PFSK-1 (cell line): ENCODE measurements at regions not wholly inside any gene's neighbourhood (a gene's known extent, or its start where the extent isn't known, plus 50 kb on each side); places are given as distances from the start of the nearest gene placed in this dataset.

Experiments used
- FOXP2 ChIP-seq: optimal IDR thresholded peaks from 2 replicates; pipeline ENCODE3; 2011; ENCODE audit warnings: borderline replicate concordance, control low read depth, inconsistent platforms; ENCODE audit not compliant: insufficient read depth; ENCODE audit errors: extremely low read length, extremely low read depth
- POLR2AphosphoS5 ChIP-seq: IDR thresholded peaks from 2 replicates; pipeline ENCODE4 v1.6.1; 2012; ENCODE audit warnings: low read depth, mild to moderate bottlenecking, control low read depth, low read length, moderate library complexity
- SIN3A ChIP-seq: IDR thresholded peaks from 2 replicates; pipeline ENCODE4 v1.6.1; 2012; ENCODE audit warnings: mild to moderate bottlenecking, low read length, moderate library complexity, borderline replicate concordance; ENCODE audit not compliant: insufficient read depth
- TAF1 ChIP-seq: IDR thresholded peaks from 2 replicates; pipeline ENCODE4 v1.6.1; 2012; ENCODE audit warnings: low read length, control low read depth, borderline replicate concordance; ENCODE audit not compliant: insufficient read depth
- TF ChIP-seq, protein P1 (sequence below), 2 experiments: IDR thresholded peaks; 2 replicates each; pipeline versions ENCODE4 v1.6.1 to v1.8.0; 2011 to 2012; ENCODE audit warnings: low read depth in 2 of 2, low read length in 2 of 2, control low read depth in 1 of 2, inconsistent platforms in 1 of 2, mild to moderate bottlenecking in 1 of 2, moderate library complexity in 1 of 2; ENCODE audit not compliant: insufficient read depth in 1 of 2

GRCh38 chr7:32412471-32412870 lies 77.7 kb downstream of the LSM5 start:
- TF ChIP-seq FOXP2 (no peak), POLR2AphosphoS5 (no peak), SIN3A (no peak), TAF1 (no peak)
- TF ChIP-seq, protein P1, sequence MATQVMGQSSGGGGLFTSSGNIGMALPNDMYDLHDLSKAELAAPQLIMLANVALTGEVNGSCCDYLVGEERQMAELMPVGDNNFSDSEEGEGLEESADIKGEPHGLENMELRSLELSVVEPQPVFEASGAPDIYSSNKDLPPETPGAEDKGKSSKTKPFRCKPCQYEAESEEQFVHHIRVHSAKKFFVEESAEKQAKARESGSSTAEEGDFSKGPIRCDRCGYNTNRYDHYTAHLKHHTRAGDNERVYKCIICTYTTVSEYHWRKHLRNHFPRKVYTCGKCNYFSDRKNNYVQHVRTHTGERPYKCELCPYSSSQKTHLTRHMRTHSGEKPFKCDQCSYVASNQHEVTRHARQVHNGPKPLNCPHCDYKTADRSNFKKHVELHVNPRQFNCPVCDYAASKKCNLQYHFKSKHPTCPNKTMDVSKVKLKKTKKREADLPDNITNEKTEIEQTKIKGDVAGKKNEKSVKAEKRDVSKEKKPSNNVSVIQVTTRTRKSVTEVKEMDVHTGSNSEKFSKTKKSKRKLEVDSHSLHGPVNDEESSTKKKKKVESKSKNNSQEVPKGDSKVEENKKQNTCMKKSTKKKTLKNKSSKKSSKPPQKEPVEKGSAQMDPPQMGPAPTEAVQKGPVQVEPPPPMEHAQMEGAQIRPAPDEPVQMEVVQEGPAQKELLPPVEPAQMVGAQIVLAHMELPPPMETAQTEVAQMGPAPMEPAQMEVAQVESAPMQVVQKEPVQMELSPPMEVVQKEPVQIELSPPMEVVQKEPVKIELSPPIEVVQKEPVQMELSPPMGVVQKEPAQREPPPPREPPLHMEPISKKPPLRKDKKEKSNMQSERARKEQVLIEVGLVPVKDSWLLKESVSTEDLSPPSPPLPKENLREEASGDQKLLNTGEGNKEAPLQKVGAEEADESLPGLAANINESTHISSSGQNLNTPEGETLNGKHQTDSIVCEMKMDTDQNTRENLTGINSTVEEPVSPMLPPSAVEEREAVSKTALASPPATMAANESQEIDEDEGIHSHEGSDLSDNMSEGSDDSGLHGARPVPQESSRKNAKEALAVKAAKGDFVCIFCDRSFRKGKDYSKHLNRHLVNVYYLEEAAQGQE (IDR thresholded peaks at IDR 0.05; ENCODE audit: insufficient read depth in 1 of 2, low read depth in 2 of 2, low read length in 2 of 2) = no peak

DNA sequence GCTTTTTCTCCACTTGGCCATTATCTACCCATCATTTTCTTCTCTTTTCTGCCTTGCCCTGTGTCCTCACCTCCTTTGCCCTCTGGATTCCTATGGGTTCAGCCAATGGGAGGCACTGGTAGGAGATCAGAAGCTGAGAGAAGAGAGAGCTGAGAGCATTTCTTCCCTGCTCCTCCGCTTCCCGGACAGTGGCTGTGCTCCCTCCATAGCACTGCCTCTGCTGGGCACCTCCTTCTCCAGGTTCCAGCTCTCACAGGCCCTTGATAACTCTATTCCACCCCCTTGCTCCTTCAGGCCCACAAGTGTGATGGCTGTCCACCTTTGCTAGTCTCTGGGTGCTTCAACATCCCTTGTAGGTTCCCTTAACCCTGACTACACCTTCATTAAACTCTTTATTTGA lies 79.6 kb downstream of the LSM5 start:
- no peak for TF ChIP-seq FOXP2
- TF ChIP-seq POLR2AphosphoS5 = no peak
- TF ChIP-seq, protein P1 (IDR thresholded peaks at IDR 0.05; ENCODE audit: insufficient read depth in 1 of 2, low read depth in 2 of 2, low read length in 2 of 2) = no peak
- no peak for TF ChIP-seq SIN3A
- TF ChIP-seq TAF1 = no peak

DNA sequence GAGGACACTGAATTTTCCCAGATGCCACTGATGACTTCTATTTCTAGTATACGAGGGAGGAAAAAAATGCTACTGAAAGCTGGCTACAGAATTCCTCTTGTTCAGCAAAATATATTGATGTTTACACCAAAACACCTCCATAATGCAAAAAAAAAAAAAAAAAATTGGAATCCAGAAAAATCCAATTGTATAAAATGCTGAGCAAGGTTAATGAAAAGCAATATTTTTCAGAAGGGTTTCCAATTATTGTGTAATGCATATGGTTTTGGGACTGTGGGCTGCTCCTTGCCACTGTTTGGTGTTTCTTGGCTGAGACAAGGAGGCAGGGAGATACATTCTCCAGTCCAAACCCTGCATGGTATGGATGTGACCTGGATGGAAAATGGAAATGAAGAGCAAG lies 83.8 kb downstream of the LSM5 start:
- no peak for TF ChIP-seq POLR2AphosphoS5
- no peak for TF ChIP-seq SIN3A
- no peak for TF ChIP-seq FOXP2
- TF ChIP-seq, protein P1 (IDR thresholded peaks at IDR 0.05; ENCODE audit: insufficient read depth in 1 of 2, low read depth in 2 of 2, low read length in 2 of 2) = no peak
- TF ChIP-seq TAF1 = no peak

GRCh38 chr7:32403463-32404229 lies 86.5 kb downstream of the LSM5 start:
- no peak for TF ChIP-seq TAF1
- TF ChIP-seq, protein P1 (IDR thresholded peaks at IDR 0.05; ENCODE audit: insufficient read depth in 1 of 2, low read depth in 2 of 2, low read length in 2 of 2) = no peak
- TF ChIP-seq FOXP2 = no peak
- no peak for TF ChIP-seq SIN3A
- no peak for TF ChIP-seq POLR2AphosphoS5
